Activated T-helper 9 cell treated with anti-CD3 and anti-CD28 coated beads, Interleukin-2, amount 50 U/mL, for 16 hours (primary cell): ENCODE measurements at regions not wholly inside any gene's neighbourhood (a gene's known extent, or its start where the extent isn't known, plus 50 kb on each side); places are given as distances from the start of the nearest gene placed in this dataset.
"Not testable (repeated sequence)": the region's sequence is repeated elsewhere in the genome, so short reads cannot be mapped to it uniquely, and the experiment has no call there.

Source experiments
- DNase-seq: peaks from one replicate; pipeline ENCODE4 v3.0.0-alpha.2; 2020; ENCODE audit warnings: low read depth

GRCh38 chr3:153373606-153374005, 211.6 kb downstream of the RAP2B start:
- DNase-seq, result no peak

GRCh38 chr3:153378366-153378765, 216.3 kb downstream of the RAP2B start:
- not testable (repeated sequence) for DNase-seq

GRCh38 chr3:153379516-153379915, 217.5 kb downstream of the RAP2B start:
- no peak for DNase-seq

- DNase-seq, result no peak
Observed at GRCh38 chr3:153385343-153385742, 223.3 kb downstream of the RAP2B start.

GRCh38 chr3:153392363-153392762, 230.3 kb downstream of the RAP2B start:
- DNase-seq, result no peak

- no peak for DNase-seq
Observed at GRCh38 chr3:153394017-153394416, 232.0 kb downstream of the RAP2B start.

- DNase-seq, result no peak
Observed at GRCh38 chr3:153396581-153396980, 234.6 kb downstream of the RAP2B start.

- no peak for DNase-seq
Observed at GRCh38 chr3:153397794-153398193, 235.8 kb downstream of the RAP2B start.

GRCh38 chr3:153399636-153400035, 237.6 kb downstream of the RAP2B start:
- no peak for DNase-seq

- no peak for DNase-seq
Observed at GRCh38 chr3:153400641-153401040, 238.6 kb downstream of the RAP2B start.

GRCh38 chr3:153404157-153404556, 242.1 kb downstream of the RAP2B start:
- DNase-seq, result no peak

GRCh38 chr3:153405320-153405719, 243.3 kb downstream of the RAP2B start:
- DNase-seq, result not testable (repeated sequence)

GRCh38 chr3:153410517-153410916, 248.5 kb downstream of the RAP2B start:
- no peak for DNase-seq

GRCh38 chr3:153414982-153415381, 253.0 kb downstream of the RAP2B start:
- no peak for DNase-seq

- no peak for DNase-seq
Observed at GRCh38 chr3:153422314-153422713, 260.3 kb downstream of the RAP2B start.

GRCh38 chr3:153423820-153424219, 261.8 kb downstream of the RAP2B start:
- not testable (repeated sequence) for DNase-seq

- no peak for DNase-seq
Observed at GRCh38 chr3:153426344-153426743, 264.3 kb downstream of the RAP2B start.

- DNase-seq, result no peak
Observed at GRCh38 chr3:153426803-153427202, 264.8 kb downstream of the RAP2B start.

GRCh38 chr3:153429821-153430220, 267.8 kb downstream of the RAP2B start:
- no peak for DNase-seq

- no peak for DNase-seq
Observed at GRCh38 chr3:153431076-153431475, 269.1 kb downstream of the RAP2B start.

GRCh38 chr3:153437666-153438065, 275.6 kb downstream of the RAP2B start:
- no peak for DNase-seq

- DNase-seq, result no peak
Observed at GRCh38 chr3:153438271-153438670, 276.2 kb downstream of the RAP2B start.

GRCh38 chr3:153439780-153440179, 277.8 kb downstream of the RAP2B start:
- no peak for DNase-seq

- no peak for DNase-seq
Observed at GRCh38 chr3:153440311-153440710, 278.3 kb downstream of the RAP2B start.

GRCh38 chr3:153442386-153442785, 280.4 kb downstream of the RAP2B start:
- DNase-seq, result no peak
